ENCODE measurements at regions not wholly inside any gene's neighbourhood (a gene's known extent, or its start where the extent isn't known, plus 50 kb on each side); places are given as distances from the start of the nearest gene placed in this dataset.

DNA sequence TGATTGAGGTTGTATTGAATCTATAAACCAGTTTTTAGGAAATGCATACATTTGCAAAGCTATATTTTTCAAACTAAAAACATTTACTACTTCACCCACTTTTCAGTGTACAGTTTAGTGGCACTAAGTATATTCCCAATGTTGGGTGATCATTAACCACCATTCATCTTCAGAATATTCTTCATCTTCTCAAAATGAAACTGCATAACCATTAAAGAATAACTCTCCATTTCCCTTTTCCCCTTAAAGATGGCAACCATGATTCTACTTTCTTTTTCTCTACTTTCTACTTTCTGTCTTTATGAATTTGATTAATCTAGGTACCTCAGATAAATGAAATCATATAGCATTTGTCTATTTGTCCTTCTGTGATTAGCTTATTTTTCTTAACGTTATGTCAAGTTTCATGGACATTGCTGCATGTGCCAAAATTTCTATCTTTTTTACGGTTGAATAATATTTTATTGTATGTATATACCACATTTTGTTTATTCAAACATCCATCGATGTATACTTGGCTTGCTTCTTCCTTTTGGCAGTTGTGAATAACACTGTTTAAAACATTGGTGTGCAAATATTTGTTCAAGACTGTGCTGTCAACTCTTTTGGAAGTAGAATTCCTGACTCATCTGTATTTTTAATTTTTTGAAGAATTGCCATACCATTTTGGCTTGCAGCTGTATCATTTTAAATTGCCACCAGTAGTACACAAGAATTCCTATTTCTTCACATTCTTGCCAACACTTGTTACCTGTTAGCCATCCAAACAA, 104.9 kb downstream of the RPRM start:
- H3K27ac ChIP-seq, result no peak overlapping the region
- TF ChIP-seq ZFX (IDR thresholded peaks at IDR 0.05), result no peak
- TF ChIP-seq, protein P1, sequence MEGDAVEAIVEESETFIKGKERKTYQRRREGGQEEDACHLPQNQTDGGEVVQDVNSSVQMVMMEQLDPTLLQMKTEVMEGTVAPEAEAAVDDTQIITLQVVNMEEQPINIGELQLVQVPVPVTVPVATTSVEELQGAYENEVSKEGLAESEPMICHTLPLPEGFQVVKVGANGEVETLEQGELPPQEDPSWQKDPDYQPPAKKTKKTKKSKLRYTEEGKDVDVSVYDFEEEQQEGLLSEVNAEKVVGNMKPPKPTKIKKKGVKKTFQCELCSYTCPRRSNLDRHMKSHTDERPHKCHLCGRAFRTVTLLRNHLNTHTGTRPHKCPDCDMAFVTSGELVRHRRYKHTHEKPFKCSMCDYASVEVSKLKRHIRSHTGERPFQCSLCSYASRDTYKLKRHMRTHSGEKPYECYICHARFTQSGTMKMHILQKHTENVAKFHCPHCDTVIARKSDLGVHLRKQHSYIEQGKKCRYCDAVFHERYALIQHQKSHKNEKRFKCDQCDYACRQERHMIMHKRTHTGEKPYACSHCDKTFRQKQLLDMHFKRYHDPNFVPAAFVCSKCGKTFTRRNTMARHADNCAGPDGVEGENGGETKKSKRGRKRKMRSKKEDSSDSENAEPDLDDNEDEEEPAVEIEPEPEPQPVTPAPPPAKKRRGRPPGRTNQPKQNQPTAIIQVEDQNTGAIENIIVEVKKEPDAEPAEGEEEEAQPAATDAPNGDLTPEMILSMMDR (conservative IDR thresholded peaks at IDR 0.05), result no peak

DNA sequence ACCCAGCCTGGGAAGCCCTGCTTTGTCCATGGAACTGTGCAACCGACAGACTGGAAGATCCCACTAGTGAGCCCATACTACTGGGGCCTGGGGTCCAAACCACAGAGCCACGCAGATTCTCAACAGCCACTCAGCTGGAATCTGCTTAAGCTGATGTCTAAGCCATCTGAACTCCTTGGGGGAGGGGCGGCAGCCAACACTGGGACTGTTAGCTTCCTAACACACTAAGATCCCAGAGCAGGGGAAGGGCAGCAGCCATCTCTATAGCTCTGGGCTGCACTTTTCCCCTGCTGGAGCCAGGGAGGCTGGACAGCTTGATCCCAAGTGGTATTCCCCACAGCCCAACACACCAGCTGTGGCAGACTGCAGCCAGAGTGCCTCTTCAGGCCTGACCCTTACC, 118.3 kb downstream of the RPRM start:
- TF ChIP-seq ZFX (IDR thresholded peaks at IDR 0.05), result no peak
- TF ChIP-seq, protein P1 (conservative IDR thresholded peaks at IDR 0.05), result no peak
- H3K27ac ChIP-seq, result no peak overlapping the region

DNA sequence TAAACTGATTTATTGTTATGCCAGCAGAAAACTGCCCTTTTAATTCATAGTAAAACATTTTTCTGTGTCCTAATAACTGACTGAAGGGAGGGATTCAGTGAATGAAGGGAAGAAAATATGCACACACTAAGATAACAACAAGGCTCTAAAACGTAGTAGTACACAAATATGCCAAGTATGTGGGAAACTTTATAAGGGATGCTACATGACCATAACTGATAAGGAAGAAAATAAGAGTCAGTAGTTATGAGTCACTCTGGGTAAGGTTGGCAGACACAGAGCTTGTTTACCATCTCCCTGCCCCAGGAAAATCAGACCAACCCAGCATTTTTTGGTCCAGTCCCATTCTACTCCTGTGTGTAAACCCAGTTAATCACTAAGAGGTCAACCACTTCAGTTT, 124.2 kb downstream of the RPRM start:
- TF ChIP-seq, protein P1 (conservative IDR thresholded peaks at IDR 0.05), result no peak
- TF ChIP-seq ZFX (IDR thresholded peaks at IDR 0.05), result no peak

DNA sequence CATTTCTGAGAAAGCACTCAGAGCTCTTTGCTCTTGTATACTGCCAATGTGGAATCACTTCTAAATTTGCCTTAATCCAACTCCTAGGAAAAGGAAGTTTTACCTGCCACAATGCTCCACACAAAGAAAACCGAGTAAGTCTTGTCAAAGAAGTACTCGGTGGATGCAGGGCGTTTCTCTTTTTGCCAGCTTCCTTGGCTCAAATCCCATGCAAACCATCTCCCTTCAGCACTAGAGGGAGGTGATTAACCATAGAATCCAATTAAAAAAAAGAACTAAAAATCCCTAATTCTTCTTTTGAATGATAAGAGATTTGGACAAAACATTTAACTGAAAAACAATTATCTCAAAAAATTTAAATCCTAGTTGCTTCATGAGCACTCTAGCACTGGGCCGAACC, 129.0 kb downstream of the RPRM start:
- TF ChIP-seq, protein P1 (conservative IDR thresholded peaks at IDR 0.05), result no peak
- no peak for TF ChIP-seq ZFX (IDR thresholded peaks at IDR 0.05)
- no peak overlapping the region for H3K27ac ChIP-seq

More for the DNA sequence above, 124.2 kb downstream of the RPRM start:
- H3K27ac ChIP-seq, result no peak overlapping the region

DNA sequence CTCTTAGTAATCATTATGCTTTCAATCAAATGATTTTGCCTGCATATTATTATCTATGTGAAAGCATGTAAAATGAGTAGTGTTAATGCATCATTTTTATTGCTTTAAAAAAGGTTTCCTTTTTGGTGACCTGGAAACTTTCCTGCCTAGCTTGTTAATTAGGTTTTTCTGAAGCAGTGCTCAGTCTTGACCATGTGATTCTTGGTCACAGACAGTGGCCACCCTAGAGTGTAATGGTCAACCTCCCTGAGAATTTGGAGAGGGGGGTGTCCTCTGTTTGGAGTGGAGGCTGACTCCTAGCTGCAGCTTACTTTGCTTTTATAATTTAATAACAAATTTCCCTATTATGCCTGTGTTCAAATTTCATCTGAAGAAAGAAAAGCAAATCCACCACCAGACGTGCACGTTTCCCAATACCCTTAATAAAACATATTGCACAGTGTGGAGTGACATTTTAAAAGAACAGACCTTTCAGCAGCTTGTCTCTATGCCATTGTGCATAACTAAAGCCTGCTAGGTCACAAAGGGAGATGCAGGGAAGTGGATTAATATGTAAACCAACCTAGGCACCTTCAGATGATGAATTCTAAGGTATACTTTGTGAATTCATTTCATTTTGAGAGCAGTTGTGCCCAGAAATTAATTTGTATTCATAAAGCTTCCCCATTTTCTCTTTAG, 130.6 kb downstream of the RPRM start:
- H3K27ac ChIP-seq, result no peak overlapping the region
- TF ChIP-seq, protein P1 (conservative IDR thresholded peaks at IDR 0.05), result no peak
- no peak for TF ChIP-seq ZFX (IDR thresholded peaks at IDR 0.05)

DNA sequence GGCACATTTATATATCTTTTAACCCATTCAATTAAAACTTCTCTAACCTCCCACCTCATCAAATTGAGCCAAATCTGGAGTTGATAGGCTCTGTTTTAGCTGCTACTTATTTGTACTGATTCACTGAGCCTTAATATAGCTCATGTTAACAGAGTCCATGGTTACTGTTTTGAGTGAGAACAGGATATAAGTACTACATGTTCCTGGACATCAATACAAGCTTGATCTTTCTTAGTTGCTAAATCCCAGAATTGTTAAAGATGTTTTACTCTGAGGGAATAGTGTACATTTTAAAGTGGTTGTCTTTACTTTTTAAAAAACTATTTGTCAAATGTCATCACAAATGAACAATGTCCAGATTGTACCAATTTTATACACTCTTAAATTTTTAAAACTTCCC, 157.7 kb downstream of the RPRM start:
- no peak for TF ChIP-seq ZFX (IDR thresholded peaks at IDR 0.05)
- TF ChIP-seq, protein P1 (conservative IDR thresholded peaks at IDR 0.05), result no peak
- H3K27ac ChIP-seq, result no peak overlapping the region

DNA sequence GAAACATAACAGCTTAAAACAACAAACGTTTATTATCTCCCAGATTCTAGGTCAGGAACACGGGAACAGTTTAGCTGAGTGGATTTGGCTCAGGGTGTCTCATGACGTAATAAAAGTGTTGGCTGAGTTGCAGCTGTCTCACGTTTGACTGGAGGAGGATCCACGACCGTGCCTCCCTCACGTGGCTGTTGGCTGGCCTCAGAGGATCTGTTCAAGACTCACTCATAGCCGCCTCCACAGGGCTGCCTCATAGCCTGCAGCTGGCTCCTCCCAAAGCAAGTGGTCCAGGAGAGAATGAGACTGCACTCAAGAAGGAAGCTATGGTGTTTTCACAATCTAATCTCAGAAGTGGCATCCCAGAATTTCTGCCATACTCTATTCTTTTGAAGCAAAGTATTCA, 167.1 kb downstream of the RPRM start:
- TF ChIP-seq, protein P1 (conservative IDR thresholded peaks at IDR 0.05), result no peak
- no peak for TF ChIP-seq ZFX (IDR thresholded peaks at IDR 0.05)
- no peak overlapping the region for H3K27ac ChIP-seq
